H9 (cell line): ENCODE measurements at regions not wholly inside any gene's neighbourhood (a gene's known extent, or its start where the extent isn't known, plus 50 kb on each side); places are given as distances from the start of the nearest gene placed in this dataset.

Experiments used
- DNase-seq: peaks from one replicate; pipeline ENCODE4 v3.0.0-alpha.2; 2017
- H2AFZ ChIP-seq: one replicate; pipeline ENCODE4 v1.6.1; 2013; ENCODE audit warnings: mild to moderate bottlenecking, low read length, control low read depth, moderate library complexity
- H2AK5ac ChIP-seq: 2 replicates; pipeline ENCODE4 v1.6.1; 2013; ENCODE audit warnings: low read length, control low read depth, mixed read lengths; ENCODE audit not compliant: insufficient read length
- H2BK120ac ChIP-seq: one replicate; pipeline ENCODE4 v1.6.1; 2013; ENCODE audit warnings: low read depth, mild to moderate bottlenecking, low read length, control low read depth, inconsistent platforms; ENCODE audit not compliant: poor library complexity, severe bottlenecking
- H2BK12ac ChIP-seq: 2 replicates; pipeline ENCODE4 v1.6.1; 2013; ENCODE audit warnings: low read length, control low read depth, mixed read lengths, low read depth; ENCODE audit not compliant: insufficient read length
- H2BK15ac ChIP-seq: 2 replicates; pipeline ENCODE4 v1.6.1; 2013; ENCODE audit warnings: low read depth, low read length, control low read depth
- H2BK20ac ChIP-seq: one replicate; pipeline ENCODE4 v1.6.1; 2013; ENCODE audit warnings: low read depth, mild to moderate bottlenecking, low read length, control low read depth, inconsistent platforms; ENCODE audit not compliant: poor library complexity, severe bottlenecking
- H2BK5ac ChIP-seq: 2 replicates; pipeline ENCODE4 v1.6.1; 2013; ENCODE audit warnings: low read length, control low read depth, mixed read lengths; ENCODE audit not compliant: insufficient read length
- H3K14ac ChIP-seq: 2 replicates; pipeline ENCODE4 v1.6.1; 2013; ENCODE audit warnings: low read length, control low read depth; ENCODE audit not compliant: insufficient read depth
- H3K18ac ChIP-seq: 2 replicates; pipeline ENCODE4 v1.6.1; 2013; ENCODE audit warnings: low read depth, mild to moderate bottlenecking, mixed read lengths, low read length, control low read depth; ENCODE audit not compliant: insufficient read length
- H3K23ac ChIP-seq: 2 replicates; pipeline ENCODE4 v1.6.1; 2013; ENCODE audit warnings: low read length, control low read depth, mixed read lengths, low read depth; ENCODE audit not compliant: insufficient read length
- H3K23me2 ChIP-seq: 2 replicates; pipeline ENCODE4 v1.6.1; 2013; ENCODE audit warnings: low read depth, mild to moderate bottlenecking, mixed read lengths, low read length, control low read depth; ENCODE audit not compliant: insufficient read length, poor library complexity, severe bottlenecking
- H3K27ac ChIP-seq: 2 replicates; pipeline ENCODE4 v1.5.1; 2013; ENCODE audit warnings: low read length, control low read depth, mixed read lengths, low read depth; ENCODE audit not compliant: insufficient read length
- H3K27me3 ChIP-seq: 2 replicates; pipeline ENCODE4 v1.6.1; 2013; ENCODE audit warnings: low read length, control low read depth, inconsistent platforms; ENCODE audit not compliant: insufficient read depth
- H3K4ac ChIP-seq: 2 replicates; pipeline ENCODE4 v1.6.1; 2013; ENCODE audit warnings: low read depth, mild to moderate bottlenecking, control low read depth, inconsistent platforms, low read length, moderate library complexity
- H3K4me1 ChIP-seq: 2 replicates; pipeline ENCODE4 v1.6.1; 2013; ENCODE audit warnings: low read length, control low read depth, inconsistent platforms; ENCODE audit not compliant: insufficient read depth
- H3K4me2 ChIP-seq: 2 replicates; pipeline ENCODE4 v1.6.1; 2013; ENCODE audit warnings: low read length, control low read depth, mixed read lengths; ENCODE audit not compliant: insufficient read length, insufficient read depth
- H3K56ac ChIP-seq: 2 replicates; pipeline ENCODE4 v1.6.1; 2013; ENCODE audit warnings: low read depth, mild to moderate bottlenecking, mixed read lengths, low read length, control low read depth; ENCODE audit not compliant: insufficient read length
- H3K79me1 ChIP-seq: 2 replicates; pipeline ENCODE4 v1.6.1; 2013; ENCODE audit warnings: low read depth, mild to moderate bottlenecking, moderate library complexity, low read length, control low read depth, inconsistent platforms; ENCODE audit not compliant: insufficient read depth, poor library complexity, severe bottlenecking
- H3K79me2 ChIP-seq: 2 replicates; pipeline ENCODE4 v1.6.1; 2013; ENCODE audit warnings: low read length, control low read depth, inconsistent platforms; ENCODE audit not compliant: insufficient read depth
- H3K9ac ChIP-seq: 2 replicates; pipeline ENCODE4 v1.6.1; 2013; ENCODE audit warnings: low read length, control low read depth, mixed read lengths; ENCODE audit not compliant: insufficient read length; ENCODE audit errors: extremely low read depth
- H3K9me3 ChIP-seq: one replicate; pipeline ENCODE4 v1.6.1; 2013; ENCODE audit warnings: low read depth, low read length, inconsistent platforms; ENCODE audit not compliant: control insufficient read depth
- H3T11ph ChIP-seq: one replicate; pipeline ENCODE4 v1.6.1; 2013; ENCODE audit warnings: mild to moderate bottlenecking, low read length, control low read depth, inconsistent platforms
- H4K20me1 ChIP-seq: one replicate; pipeline ENCODE4 v1.6.1; 2013; ENCODE audit not compliant: control insufficient read depth, insufficient read length, insufficient read depth
- H4K5ac ChIP-seq: 2 replicates; pipeline ENCODE4 v1.6.1; 2013; ENCODE audit warnings: low read depth, mild to moderate bottlenecking, mixed read lengths, low read length, control low read depth; ENCODE audit not compliant: insufficient read length
- H4K8ac ChIP-seq: replicated peaks from 2 replicates; pipeline ENCODE4 v1.6.1; 2013; ENCODE audit warnings: low read length, control low read depth, mixed read lengths, low read depth; ENCODE audit not compliant: insufficient read length
- H4K91ac ChIP-seq: 2 replicates; pipeline ENCODE4 v1.6.1; 2013; ENCODE audit warnings: low read depth, mild to moderate bottlenecking, moderate library complexity, mixed read lengths, low read length, control low read depth; ENCODE audit not compliant: insufficient read length
- H3K27ac Mint-ChIP-seq, 3 experiments: 2 replicates in 2 of 3; 3 replicates in 1 of 3; pipeline ENCODE4 v1.8.0; 2020 to 2021; ENCODE audit warnings: mixed read lengths in 3 of 3, mild to moderate bottlenecking in 1 of 3, moderate library complexity in 1 of 3
- H3K27me3 Mint-ChIP-seq: 2 replicates; pipeline ENCODE4 v1.8.0; 2021; ENCODE audit warnings: low read depth, mild to moderate bottlenecking, moderate library complexity, mixed read lengths
- H3K36me3 Mint-ChIP-seq, 3 experiments: 2 replicates in 2 of 3; 3 replicates in 1 of 3; pipeline ENCODE4 v1.8.0; 2020 to 2021; ENCODE audit warnings: low read depth in 3 of 3, mixed read lengths in 3 of 3; ENCODE audit not compliant: insufficient read depth in 1 of 3
- H3K4me1 Mint-ChIP-seq, 2 experiments: 2 replicates each; pipeline ENCODE4 v1.8.0; 2020; ENCODE audit warnings: mixed read lengths in 2 of 2
- H3K4me3 Mint-ChIP-seq, 2 experiments: 2 replicates in 1 of 2; 3 replicates in 1 of 2; pipeline ENCODE4 v1.8.0; 2020 to 2021; ENCODE audit warnings: mild to moderate bottlenecking in 2 of 2, mixed read lengths in 2 of 2, moderate library complexity in 1 of 2
- H3K9me3 Mint-ChIP-seq, 2 experiments: 2 replicates in 1 of 2; 3 replicates in 1 of 2; pipeline ENCODE4 v1.8.0; 2020; ENCODE audit warnings: mild to moderate bottlenecking in 2 of 2, mixed read lengths in 2 of 2, moderate library complexity in 1 of 2
- CTCF ChIP-seq: fragments of 200-600 bp; sonication (generic); conservative IDR thresholded peaks from 3 replicates; pipeline ENCODE4 v1.8.0; 2021; ENCODE audit warnings: antibody characterized with exemption, mild to moderate bottlenecking
- WGBS: extraction: QIAGEN DNeasy Blood & Tissue Kit; methylation state at CpG from one replicate; pipeline ENCODE4 v1.1.7; 2013; ENCODE audit warnings: missing lambda C conversion rate, low lambda C conversion rate, mixed read lengths; ENCODE audit not compliant: insufficient read length; ENCODE audit errors: extremely low coverage; 5-methylcytosine and 5-hydroxymethylcytosine counted together

- Histone ChIP-seq H3K79me2 (no peaks in the 10 kb centered on the region), H3K4ac (no peak overlapping the region), H4K5ac (no peak overlapping the region), H3T11ph (no peak overlapping the region), H2BK12ac (no peak overlapping the region), H4K20me1 (no peaks in the 10 kb centered on the region), H2BK15ac (no peak overlapping the region), H3K27me3 (no peaks in the 10 kb centered on the region), H3K23ac (no peak overlapping the region), H3K14ac (no peak overlapping the region), H3K4me2 (no peak overlapping the region), H2AFZ (no peak overlapping the region), H3K27ac (no peak overlapping the region), H3K18ac (no peak overlapping the region), H3K4me1 (no peaks in the 10 kb centered on the region; the same call in 1 of the 2 replicates), H4K8ac (no peak overlapping the region), H4K91ac (no peak overlapping the region), H3K56ac (no peak overlapping the region), H2BK20ac (no peak overlapping the region), H3K9me3 (no peaks in the 10 kb centered on the region), H2BK120ac (no peak overlapping the region), H3K23me2 (no peaks in the 10 kb centered on the region), H2BK5ac (no peak overlapping the region), H2AK5ac (no peak overlapping the region), H3K79me1 (no peaks in the 10 kb centered on the region), H3K9ac (no peak overlapping the region)
- no peak for TF ChIP-seq CTCF
- Mint-ChIP-seq H3K9me3 (no peaks in the 10 kb centered on the region), H3K4me1 (peaks cover 10 to 18% of the 10 kb centered on the region in 2 experiments), H3K36me3 (no peaks in the 10 kb centered on the region), H3K27ac (peak overlapping the region in 2 of 3 experiments; percentile 21 to 29; a peak in 2 of 7 replicates), H3K4me3 (no peak overlapping the region), H3K27me3 (peaks cover 2% of the 10 kb centered on the region)
- DNase-seq, result no peak
- WGBS, result no CpG with 5 or more reads among the region's 2 CpGs
Measured at GRCh38 chr16:7233975-7234374, 98.7 kb upstream of the RBFOX1 start.
